A549 (cell line): ENCODE measurements at regions not wholly inside any gene's neighbourhood (a gene's known extent, or its start where the extent isn't known, plus 50 kb on each side); places are given as distances from the start of the nearest gene placed in this dataset.

Experiments
- CTCF ChIP-seq: fragments of >200 bp; sonication (Bioruptor Twin); formaldehyde crosslinking; IDR thresholded peaks from 3 replicates; pipeline ENCODE4 v1.5.1; 2016
- GATA3 ChIP-seq: IDR thresholded peaks from 2 replicates; pipeline ENCODE4 v1.6.1; 2012; ENCODE audit warnings: borderline replicate concordance
- HOXA7 ChIP-seq: fragments of 250-450 bp; sonication (Bioruptor Pico); IDR thresholded peaks from 2 replicates; pipeline ENCODE4 v1.5.0; 2020; ENCODE audit warnings: mild to moderate bottlenecking, moderate library complexity
- JUN ChIP-seq, 2 experiments: fragments of >200 bp; sonication (Bioruptor Twin); formaldehyde crosslinking; IDR thresholded peaks; 2 replicates in 1 of 2; 3 replicates in 1 of 2; pipeline ENCODE4 v1.6.1; 2016 to 2017
- MAFK ChIP-seq: fragments of 450-650 bp; IDR thresholded peaks from 2 replicates; pipeline ENCODE4 v1.6.1; 2014; ENCODE audit not compliant: partially characterized antibody
- MAZ ChIP-seq: fragments of 150-350 bp; IDR thresholded peaks from 2 replicates; pipeline ENCODE4 v1.6.1; 2014; ENCODE audit warnings: antibody characterized with exemption, low read depth, low read length, borderline replicate concordance
- NR3C1 ChIP-seq: fragments of >200 bp; sonication (Bioruptor Twin); formaldehyde crosslinking; IDR thresholded peaks from 3 replicates; pipeline ENCODE4 v1.6.1; 2017
- POLR2A ChIP-seq: IDR thresholded peaks from 2 replicates; pipeline ENCODE4 v1.6.1; 2012; ENCODE audit warnings: mild to moderate bottlenecking, low read length
- RCOR1 ChIP-seq: fragments of 150-350 bp; IDR thresholded peaks from 2 replicates; pipeline ENCODE4 v1.6.1; 2014; ENCODE audit warnings: antibody characterized with exemption, low read length, low read depth
- TFCP2L1 ChIP-seq: fragments of 250-450 bp; sonication (Bioruptor Pico); IDR thresholded peaks from 2 replicates; pipeline ENCODE4 v1.5.0; 2021; ENCODE audit warnings: mild to moderate bottlenecking
- TF ChIP-seq, protein P1 (sequence below): fragments of 200-600 bp; sonication (generic); IDR thresholded peaks from 2 replicates; pipeline ENCODE4 v1.6.1; 2016; ENCODE audit warnings: antibody characterized with exemption, mild to moderate bottlenecking, moderate library complexity
- TF ChIP-seq, protein P2 (sequence below): fragments of >200 bp; sonication (Bioruptor Twin); formaldehyde crosslinking; IDR thresholded peaks from 3 replicates; pipeline ENCODE4 v1.6.1; 2016
- TF ChIP-seq, protein P3 (sequence below): IDR thresholded peaks from 2 replicates; pipeline ENCODE4 v1.6.1; 2012

- no peak for TF ChIP-seq CTCF
- TF ChIP-seq NR3C1 = no peak
- TF ChIP-seq, protein P1, sequence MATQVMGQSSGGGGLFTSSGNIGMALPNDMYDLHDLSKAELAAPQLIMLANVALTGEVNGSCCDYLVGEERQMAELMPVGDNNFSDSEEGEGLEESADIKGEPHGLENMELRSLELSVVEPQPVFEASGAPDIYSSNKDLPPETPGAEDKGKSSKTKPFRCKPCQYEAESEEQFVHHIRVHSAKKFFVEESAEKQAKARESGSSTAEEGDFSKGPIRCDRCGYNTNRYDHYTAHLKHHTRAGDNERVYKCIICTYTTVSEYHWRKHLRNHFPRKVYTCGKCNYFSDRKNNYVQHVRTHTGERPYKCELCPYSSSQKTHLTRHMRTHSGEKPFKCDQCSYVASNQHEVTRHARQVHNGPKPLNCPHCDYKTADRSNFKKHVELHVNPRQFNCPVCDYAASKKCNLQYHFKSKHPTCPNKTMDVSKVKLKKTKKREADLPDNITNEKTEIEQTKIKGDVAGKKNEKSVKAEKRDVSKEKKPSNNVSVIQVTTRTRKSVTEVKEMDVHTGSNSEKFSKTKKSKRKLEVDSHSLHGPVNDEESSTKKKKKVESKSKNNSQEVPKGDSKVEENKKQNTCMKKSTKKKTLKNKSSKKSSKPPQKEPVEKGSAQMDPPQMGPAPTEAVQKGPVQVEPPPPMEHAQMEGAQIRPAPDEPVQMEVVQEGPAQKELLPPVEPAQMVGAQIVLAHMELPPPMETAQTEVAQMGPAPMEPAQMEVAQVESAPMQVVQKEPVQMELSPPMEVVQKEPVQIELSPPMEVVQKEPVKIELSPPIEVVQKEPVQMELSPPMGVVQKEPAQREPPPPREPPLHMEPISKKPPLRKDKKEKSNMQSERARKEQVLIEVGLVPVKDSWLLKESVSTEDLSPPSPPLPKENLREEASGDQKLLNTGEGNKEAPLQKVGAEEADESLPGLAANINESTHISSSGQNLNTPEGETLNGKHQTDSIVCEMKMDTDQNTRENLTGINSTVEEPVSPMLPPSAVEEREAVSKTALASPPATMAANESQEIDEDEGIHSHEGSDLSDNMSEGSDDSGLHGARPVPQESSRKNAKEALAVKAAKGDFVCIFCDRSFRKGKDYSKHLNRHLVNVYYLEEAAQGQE = no peak
- no peak for TF ChIP-seq HOXA7 (CRISPR knock-in tag)
- no peak for TF ChIP-seq RCOR1
- TF ChIP-seq GATA3 = no peak
- no peak for TF ChIP-seq JUN (IDR thresholded peaks at IDR 0.05)
- no peak for TF ChIP-seq MAFK
- TF ChIP-seq MAZ = no peak
- TF ChIP-seq, protein P2, sequence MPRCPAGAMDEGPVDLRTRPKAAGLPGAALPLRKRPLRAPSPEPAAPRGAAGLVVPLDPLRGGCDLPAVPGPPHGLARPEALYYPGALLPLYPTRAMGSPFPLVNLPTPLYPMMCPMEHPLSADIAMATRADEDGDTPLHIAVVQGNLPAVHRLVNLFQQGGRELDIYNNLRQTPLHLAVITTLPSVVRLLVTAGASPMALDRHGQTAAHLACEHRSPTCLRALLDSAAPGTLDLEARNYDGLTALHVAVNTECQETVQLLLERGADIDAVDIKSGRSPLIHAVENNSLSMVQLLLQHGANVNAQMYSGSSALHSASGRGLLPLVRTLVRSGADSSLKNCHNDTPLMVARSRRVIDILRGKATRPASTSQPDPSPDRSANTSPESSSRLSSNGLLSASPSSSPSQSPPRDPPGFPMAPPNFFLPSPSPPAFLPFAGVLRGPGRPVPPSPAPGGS = no peak
- TF ChIP-seq POLR2A = no peak
- TF ChIP-seq, protein P3, sequence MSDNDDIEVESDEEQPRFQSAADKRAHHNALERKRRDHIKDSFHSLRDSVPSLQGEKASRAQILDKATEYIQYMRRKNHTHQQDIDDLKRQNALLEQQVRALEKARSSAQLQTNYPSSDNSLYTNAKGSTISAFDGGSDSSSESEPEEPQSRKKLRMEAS = no peak
- TF ChIP-seq TFCP2L1 = no peak
Measured at GRCh38 chr4:15295421-15296162, 132.2 kb upstream of the C1QTNF7 start.
